NCI-H446 (cell line): ENCODE measurements at regions not wholly inside any gene's neighbourhood (a gene's known extent, or its start where the extent isn't known, plus 50 kb on each side); places are given as distances from the start of the nearest gene placed in this dataset.
"Not testable (repeated sequence)": the region's sequence is repeated elsewhere in the genome, so short reads cannot be mapped to it uniquely, and the experiment has no call there.

Experiments
- DNase-seq, 2 experiments: peaks; one replicate each; lab custom pipeline; 2025; lab: John Stamatoyannopoulos, UW

- no peak for DNase-seq
Observed at GRCh38 chr10:26952094-26952493, 91.3 kb upstream of the ABI1 start.

- no peak for DNase-seq
Observed at GRCh38 chr10:26951650-26952049, 90.9 kb upstream of the ABI1 start.

- no peak for DNase-seq
Observed at GRCh38 chr10:26950934-26951333, 90.2 kb upstream of the ABI1 start.

GRCh38 chr10:26946102-26946811, 85.5 kb upstream of the ABI1 start:
- no peak for DNase-seq

GRCh38 chr10:26944261-26944882, 83.6 kb upstream of the ABI1 start:
- no peak for DNase-seq

GRCh38 chr10:26939962-26940354, 79.2 kb upstream of the ABI1 start:
- no peak for DNase-seq

GRCh38 chr10:26939290-26939961, 78.7 kb upstream of the ABI1 start:
- DNase-seq = no peak

GRCh38 chr10:26938578-26938977, 77.8 kb upstream of the ABI1 start:
- no peak for DNase-seq

GRCh38 chr10:26937371-26937770, 76.6 kb upstream of the ABI1 start:
- DNase-seq = no peak

- DNase-seq = not testable (repeated sequence)
Observed at GRCh38 chr10:26934190-26934589, 73.4 kb upstream of the ABI1 start.

- DNase-seq = no peak
Observed at GRCh38 chr10:26932576-26932975, 71.8 kb upstream of the ABI1 start.

GRCh38 chr10:26931223-26931622, 70.5 kb upstream of the ABI1 start:
- no peak for DNase-seq

- DNase-seq = not testable (repeated sequence)
Observed at GRCh38 chr10:26922824-26923223, 62.1 kb upstream of the ABI1 start.

- DNase-seq = not testable (repeated sequence)
Observed at GRCh38 chr10:26919156-26919860, 58.5 kb upstream of the ABI1 start.

GRCh38 chr10:26914898-26915297, 54.1 kb upstream of the ABI1 start:
- DNase-seq = no peak

GRCh38 chr10:26911811-26912461, 51.2 kb upstream of the ABI1 start:
- peak in 1 of 2 experiments; percentile 6 for DNase-seq
